Ishikawa (cell line): ENCODE measurements at regions not wholly inside any gene's neighbourhood (a gene's known extent, or its start where the extent isn't known, plus 50 kb on each side); places are given as distances from the start of the nearest gene placed in this dataset.

Experiments
- MAX ChIP-seq: IDR thresholded peaks from 2 replicates; pipeline ENCODE4 v1.6.1; 2012
- REST ChIP-seq: IDR thresholded peaks from 2 replicates; pipeline ENCODE4 v1.6.1; 2012; ENCODE audit warnings: low read depth, mild to moderate bottlenecking
- YY1 ChIP-seq: IDR thresholded peaks from 2 replicates; pipeline ENCODE4 v1.6.1; 2012; ENCODE audit warnings: low read depth

- TF ChIP-seq REST (no peak), YY1 (no peak), MAX (no peak)
Measured at GRCh38 chr13:28576067-28576466, 81.1 kb upstream of the FLT1 start.
